Body of pancreas (tissue), 4 donors: ENCODE measurements at regions not wholly inside any gene's neighbourhood (a gene's known extent, or its start where the extent isn't known, plus 50 kb on each side); places are given as distances from the start of the nearest gene placed in this dataset.

ENCODE experiments used
- ATAC-seq: fragments of 150-250 bp; one replicate; pipeline ENCODE4 v1.9.1; 2016
- DNase-seq, 4 donors: peaks; one replicate each; pipeline ENCODE4 v3.0.0-alpha.2; 2019
- H3K27ac ChIP-seq, 4 donors: fragments of 200-600 bp; sonication (generic); 1 replicate in 3 of 4; 2 replicates in 1 of 4; pipeline versions ENCODE4 v1.5.1 to v1.6.1; 2016 to 2019; ENCODE audit warnings: mild to moderate bottlenecking in 1 of 4, mixed read lengths in 1 of 4, moderate library complexity in 1 of 4
- H3K27me3 ChIP-seq, 2 donors: fragments of 200-600 bp; sonication (generic); one replicate each; pipeline ENCODE4 v1.6.0; 2016; ENCODE audit warnings: mild to moderate bottlenecking in 1 of 2
- H3K36me3 ChIP-seq, 2 donors: fragments of 200-600 bp; sonication (generic); replicated peaks in 1 of 2; 2 replicates each; pipeline ENCODE4 v1.5.1; 2016; ENCODE audit warnings: low read depth in 2 of 2; ENCODE audit not compliant: insufficient read depth in 1 of 2
- H3K4me1 ChIP-seq: fragments of 200-600 bp; sonication (generic); one replicate; pipeline ENCODE4 v1.6.0; 2016
- H3K4me3 ChIP-seq, 2 donors: fragments of 200-600 bp; sonication (generic); 1 replicate in 1 of 2; 2 replicates in 1 of 2; pipeline ENCODE4 v1.5.1; 2016 to 2019
- H3K9me3 ChIP-seq, 3 donors: fragments of 200-600 bp; sonication (generic); 1 replicate in 2 of 3; 2 replicates in 1 of 3; pipeline ENCODE4 v1.5.1; 2016
- POLR2A ChIP-seq, 3 donors: fragments of 450-650 bp; IDR thresholded peaks; one replicate each; pipeline ENCODE4 v1.6.1; 2016; ENCODE audit warnings: antibody characterized with exemption in 3 of 3, mild to moderate bottlenecking in 2 of 3
- WGBS, 2 donors: methylation state at CpG; one replicate each; pipeline ENCODE4 v1.1.5; 2017; 5-methylcytosine and 5-hydroxymethylcytosine counted together
- intact Hi-C: fragments of 100-400 bp; cut with DNase I; formaldehyde crosslinking; loops from one replicate; pipeline ENCODE4 v1.15.1; 2023
- TF ChIP-seq, protein P1 (sequence below), 7 experiments: fragments of 450-650 bp in 4 of 7; fragments of 200-600 bp in 3 of 7; sonication (generic) in 3 of 7; IDR thresholded peaks; one replicate each; pipeline ENCODE4 v1.5.1; 2016 to 2019; ENCODE audit warnings: antibody characterized with exemption in 7 of 7

DNA sequence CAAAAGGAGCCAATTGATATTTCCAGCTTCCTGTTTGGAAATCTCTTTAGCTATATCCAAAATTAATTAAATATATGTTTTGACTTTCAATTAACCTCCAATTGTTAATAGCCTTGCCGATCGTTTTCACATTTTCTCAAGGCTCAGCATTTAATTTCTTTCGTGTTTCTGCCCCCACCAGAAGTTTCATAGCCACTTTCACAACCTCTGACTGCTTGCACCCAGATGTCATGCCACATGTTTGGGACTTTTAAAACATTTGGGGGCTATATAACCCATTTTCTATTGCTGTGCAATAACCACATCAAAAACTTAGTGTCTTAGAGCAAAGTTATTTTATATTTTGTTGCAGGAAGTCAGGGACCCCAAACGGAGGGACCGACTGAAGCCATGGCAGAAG lies 510.6 kb upstream of the CNTNAP2 start:
- 56 to 66% methylated on average over 5 of the region's 5 CpGs for WGBS, 2 donors
- ATAC-seq: no peak
- intact Hi-C loops: no loop called here

DNA sequence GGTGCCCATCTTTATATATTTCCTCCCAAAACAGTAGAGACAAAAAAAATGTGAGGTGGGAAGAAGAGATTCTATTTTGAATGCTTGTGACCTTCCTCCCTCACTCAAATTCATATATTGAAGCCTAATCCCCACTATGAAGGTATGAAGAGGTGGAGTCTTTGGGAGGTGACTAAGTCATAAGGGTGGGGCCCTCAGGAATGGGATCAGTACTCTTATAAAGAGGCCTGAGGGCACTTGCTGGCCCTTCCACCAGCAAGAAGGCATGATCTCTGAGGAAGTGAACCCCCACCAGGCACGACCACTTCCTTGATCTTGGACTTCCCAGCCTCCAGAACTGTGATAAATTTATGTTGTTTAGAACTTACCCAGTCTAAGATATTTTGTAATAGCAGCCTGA lies 517.2 kb upstream of the CNTNAP2 start:
- Histone ChIP-seq H3K27ac (no peak overlapping the region), H3K27me3 (no peaks in the 10 kb centered on the region), H3K9me3 (no peaks in the 10 kb centered on the region), H3K4me3 (no peak overlapping the region), H3K36me3 (no peaks in the 10 kb centered on the region), H3K4me1 (no peaks in the 10 kb centered on the region)
- no peak for ATAC-seq
- no peak for DNase-seq
- TF ChIP-seq, protein P1, sequence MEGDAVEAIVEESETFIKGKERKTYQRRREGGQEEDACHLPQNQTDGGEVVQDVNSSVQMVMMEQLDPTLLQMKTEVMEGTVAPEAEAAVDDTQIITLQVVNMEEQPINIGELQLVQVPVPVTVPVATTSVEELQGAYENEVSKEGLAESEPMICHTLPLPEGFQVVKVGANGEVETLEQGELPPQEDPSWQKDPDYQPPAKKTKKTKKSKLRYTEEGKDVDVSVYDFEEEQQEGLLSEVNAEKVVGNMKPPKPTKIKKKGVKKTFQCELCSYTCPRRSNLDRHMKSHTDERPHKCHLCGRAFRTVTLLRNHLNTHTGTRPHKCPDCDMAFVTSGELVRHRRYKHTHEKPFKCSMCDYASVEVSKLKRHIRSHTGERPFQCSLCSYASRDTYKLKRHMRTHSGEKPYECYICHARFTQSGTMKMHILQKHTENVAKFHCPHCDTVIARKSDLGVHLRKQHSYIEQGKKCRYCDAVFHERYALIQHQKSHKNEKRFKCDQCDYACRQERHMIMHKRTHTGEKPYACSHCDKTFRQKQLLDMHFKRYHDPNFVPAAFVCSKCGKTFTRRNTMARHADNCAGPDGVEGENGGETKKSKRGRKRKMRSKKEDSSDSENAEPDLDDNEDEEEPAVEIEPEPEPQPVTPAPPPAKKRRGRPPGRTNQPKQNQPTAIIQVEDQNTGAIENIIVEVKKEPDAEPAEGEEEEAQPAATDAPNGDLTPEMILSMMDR (IDR thresholded peaks at IDR 0.05): no peak
- no peak for TF ChIP-seq POLR2A (IDR thresholded peaks at IDR 0.05)
- intact Hi-C loops: no loop called here
- WGBS, 2 donors: 30 to 50% methylated on average over 1 of the region's 1 CpG

More for the DNA sequence above, 510.6 kb upstream of the CNTNAP2 start:
- Histone ChIP-seq H3K27me3 (no peaks in the 10 kb centered on the region), H3K9me3 (no peaks in the 10 kb centered on the region), H3K36me3 (no peaks in the 10 kb centered on the region), H3K4me3 (no peak overlapping the region), H3K4me1 (no peaks in the 10 kb centered on the region), H3K27ac (no peak overlapping the region)
- TF ChIP-seq, protein P1 (IDR thresholded peaks at IDR 0.05): no peak
- TF ChIP-seq POLR2A (IDR thresholded peaks at IDR 0.05): no peak
- DNase-seq: no peak

GRCh38 chr7:145584401-145584800 lies 532.2 kb upstream of the CNTNAP2 start:
- H3K36me3 ChIP-seq: no peaks in the 10 kb centered on the region
- H3K4me1 ChIP-seq: no peaks in the 10 kb centered on the region
- 69 to 80% methylated on average over 1 of the region's 1 CpG for WGBS, 2 donors
- no peak for ATAC-seq
- H3K27me3 ChIP-seq: no peaks in the 10 kb centered on the region
- no peak for DNase-seq
- H3K4me3 ChIP-seq: no peak overlapping the region
- TF ChIP-seq, protein P1 (IDR thresholded peaks at IDR 0.05): no peak
- TF ChIP-seq POLR2A (IDR thresholded peaks at IDR 0.05): no peak
- H3K27ac ChIP-seq: no peak overlapping the region
- H3K9me3 ChIP-seq: no peaks in the 10 kb centered on the region
- intact Hi-C loops: no loop called here

DNA sequence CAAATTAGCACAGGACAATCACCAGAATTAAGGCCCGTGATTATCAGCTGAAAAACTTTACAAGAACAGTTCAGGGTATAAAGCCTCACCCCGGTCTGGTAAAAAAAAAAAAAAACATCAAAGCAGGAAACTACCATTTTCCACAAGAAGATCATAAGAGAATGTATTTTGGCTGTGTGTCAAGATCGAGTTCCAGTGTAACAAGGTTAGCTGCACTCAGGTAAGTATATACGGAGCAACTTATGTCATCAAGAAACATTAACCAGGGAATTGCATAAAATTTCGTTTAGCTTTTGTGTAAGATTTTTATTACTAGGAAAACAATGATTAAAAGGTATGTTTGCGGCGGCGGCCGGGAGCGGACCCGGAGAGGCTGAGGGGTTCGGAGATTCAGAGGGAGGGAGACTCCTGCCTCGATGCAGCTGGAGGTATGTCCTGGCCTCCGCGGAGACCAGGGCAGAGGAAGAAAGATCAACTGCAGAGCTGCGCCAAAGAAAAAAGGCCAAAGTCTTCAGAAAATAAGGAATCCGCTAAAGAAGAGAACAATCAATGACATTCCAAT lies 533.8 kb upstream of the CNTNAP2 start:
- DNase-seq (no peak), ATAC-seq (no peak)
- H3K4me3 ChIP-seq: no peak overlapping the region
- H3K27ac ChIP-seq: no peak overlapping the region
- no peak for TF ChIP-seq POLR2A (IDR thresholded peaks at IDR 0.05)
- TF ChIP-seq, protein P1 (IDR thresholded peaks at IDR 0.05): no peak
- 70 to 79% methylated on average over 17 of the region's 17 CpGs for WGBS, 2 donors
- H3K4me1 ChIP-seq: no peaks in the 10 kb centered on the region
- no peaks in the 10 kb centered on the region for H3K27me3 ChIP-seq
- no peaks in the 10 kb centered on the region for H3K36me3 ChIP-seq
- intact Hi-C loops: no loop called here
- peaks cover 0 to 3% (median 0%) of the 10 kb centered on the region in 3 donors for H3K9me3 ChIP-seq

GRCh38 chr7:145557805-145558204 lies 558.8 kb upstream of the CNTNAP2 start:
- TF ChIP-seq, protein P1 (IDR thresholded peaks at IDR 0.05): no peak
- no peak for TF ChIP-seq POLR2A (IDR thresholded peaks at IDR 0.05)
- DNase-seq (no peak), ATAC-seq (no peak)
- Histone ChIP-seq H3K27ac (no peak overlapping the region), H3K9me3 (no peaks in the 10 kb centered on the region), H3K4me3 (no peak overlapping the region), H3K27me3 (no peaks in the 10 kb centered on the region), H3K36me3 (no peaks in the 10 kb centered on the region), H3K4me1 (no peaks in the 10 kb centered on the region)
- 42 to 58% methylated on average over 3 of the region's 3 CpGs for WGBS, 2 donors
- intact Hi-C loops: no loop called here
